BE2C (cell line): ENCODE measurements at regions not wholly inside any gene's neighbourhood (a gene's known extent, or its start where the extent isn't known, plus 50 kb on each side); places are given as distances from the start of the nearest gene placed in this dataset.

Source experiments
- DNase-seq: peaks from one replicate; pipeline ENCODE4 v3.0.0-alpha.2; 2020
- H3K27me3 ChIP-seq: fragments of 250-450 bp; sonication (Bioruptor Pico); 2 replicates; pipeline ENCODE4 v1.5.1; 2020; ENCODE audit warnings: mild to moderate bottlenecking
- H3K36me3 ChIP-seq: fragments of 250-450 bp; sonication (Bioruptor Pico); 2 replicates; pipeline ENCODE4 v1.5.1; 2020; ENCODE audit warnings: mild to moderate bottlenecking
- H3K4me1 ChIP-seq: fragments of 250-450 bp; sonication (Bioruptor Pico); 2 replicates; pipeline ENCODE4 v1.5.1; 2020
- H3K4me3 ChIP-seq: 2 replicates; pipeline ENCODE4 v1.5.1; 2011; ENCODE audit warnings: low read depth, low read length
- H3K9me3 ChIP-seq: fragments of 250-450 bp; sonication (Bioruptor Pico); 2 replicates; pipeline ENCODE4 v1.5.1; 2020
- TF ChIP-seq, protein P1 (sequence below): IDR thresholded peaks from 2 replicates; pipeline ENCODE4 v1.5.1; 2012; ENCODE audit warnings: mild to moderate bottlenecking, low read depth, low read length

DNA sequence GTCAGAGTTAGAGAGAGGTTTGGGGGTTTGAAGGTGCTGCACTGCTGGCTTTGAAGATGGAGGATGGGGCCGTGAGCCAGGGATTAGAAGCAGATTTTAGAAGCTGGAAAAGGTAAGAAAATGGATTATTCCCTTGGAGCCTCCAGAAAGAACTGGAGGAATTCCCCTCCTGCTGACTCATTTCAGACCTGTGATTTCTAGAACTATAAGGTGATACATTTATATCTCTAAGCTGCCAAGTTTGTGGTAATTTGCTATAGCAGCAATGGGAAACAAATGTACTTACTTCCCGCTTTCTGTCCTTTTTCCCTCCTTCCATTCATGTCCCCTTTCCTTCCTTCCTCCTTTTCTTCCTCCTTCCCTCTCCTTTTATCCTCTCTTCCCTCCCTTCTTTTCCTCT lies 78.5 kb upstream of the PCDH8 start:
- H3K4me1 ChIP-seq = no peaks in the 10 kb centered on the region

GRCh38 chr13:52925775-52926285 lies 77.4 kb upstream of the PCDH8 start:
- no peaks in the 10 kb centered on the region for H3K9me3 ChIP-seq
- TF ChIP-seq, protein P1, sequence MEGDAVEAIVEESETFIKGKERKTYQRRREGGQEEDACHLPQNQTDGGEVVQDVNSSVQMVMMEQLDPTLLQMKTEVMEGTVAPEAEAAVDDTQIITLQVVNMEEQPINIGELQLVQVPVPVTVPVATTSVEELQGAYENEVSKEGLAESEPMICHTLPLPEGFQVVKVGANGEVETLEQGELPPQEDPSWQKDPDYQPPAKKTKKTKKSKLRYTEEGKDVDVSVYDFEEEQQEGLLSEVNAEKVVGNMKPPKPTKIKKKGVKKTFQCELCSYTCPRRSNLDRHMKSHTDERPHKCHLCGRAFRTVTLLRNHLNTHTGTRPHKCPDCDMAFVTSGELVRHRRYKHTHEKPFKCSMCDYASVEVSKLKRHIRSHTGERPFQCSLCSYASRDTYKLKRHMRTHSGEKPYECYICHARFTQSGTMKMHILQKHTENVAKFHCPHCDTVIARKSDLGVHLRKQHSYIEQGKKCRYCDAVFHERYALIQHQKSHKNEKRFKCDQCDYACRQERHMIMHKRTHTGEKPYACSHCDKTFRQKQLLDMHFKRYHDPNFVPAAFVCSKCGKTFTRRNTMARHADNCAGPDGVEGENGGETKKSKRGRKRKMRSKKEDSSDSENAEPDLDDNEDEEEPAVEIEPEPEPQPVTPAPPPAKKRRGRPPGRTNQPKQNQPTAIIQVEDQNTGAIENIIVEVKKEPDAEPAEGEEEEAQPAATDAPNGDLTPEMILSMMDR = no peak
- no peak for DNase-seq
- H3K36me3 ChIP-seq = no peaks in the 10 kb centered on the region
- H3K4me3 ChIP-seq = no peak overlapping the region
- H3K27me3 ChIP-seq = no peaks in the 10 kb centered on the region
- no peaks in the 10 kb centered on the region for H3K4me1 ChIP-seq

More for the DNA sequence above, 78.5 kb upstream of the PCDH8 start:
- H3K4me3 ChIP-seq = no peak overlapping the region
- H3K27me3 ChIP-seq = no peaks in the 10 kb centered on the region
- no peaks in the 10 kb centered on the region for H3K9me3 ChIP-seq
- TF ChIP-seq, protein P1 = no peak
- no peaks in the 10 kb centered on the region for H3K36me3 ChIP-seq
- DNase-seq = no peak

DNA sequence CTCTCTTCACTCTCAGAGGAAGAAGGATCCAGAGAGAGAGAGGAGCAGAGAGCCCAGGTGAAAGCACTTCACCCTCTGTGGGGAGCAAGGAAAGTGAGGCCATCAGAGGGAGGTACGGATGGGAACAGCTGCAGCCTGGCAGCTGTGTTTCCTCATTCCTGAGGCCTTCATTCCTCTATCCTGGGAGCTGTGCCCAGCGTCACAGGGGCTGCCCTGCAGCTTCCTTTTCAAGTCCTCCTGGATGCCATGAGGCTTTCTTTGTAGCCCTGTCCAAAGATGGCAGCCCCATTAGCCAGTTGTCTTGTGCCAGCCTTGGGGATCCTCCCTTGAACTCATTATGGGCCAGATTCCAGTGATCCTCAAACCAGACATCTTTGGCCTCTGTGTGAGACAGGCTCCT lies 76.8 kb upstream of the PCDH8 start:
- TF ChIP-seq, protein P1 = no peak
- no peak for DNase-seq
- no peaks in the 10 kb centered on the region for H3K4me1 ChIP-seq
- no peaks in the 10 kb centered on the region for H3K9me3 ChIP-seq
- no peaks in the 10 kb centered on the region for H3K27me3 ChIP-seq
- no peaks in the 10 kb centered on the region for H3K36me3 ChIP-seq
- no peak overlapping the region for H3K4me3 ChIP-seq

- no peak overlapping the region for H3K4me3 ChIP-seq
- H3K4me1 ChIP-seq = no peaks in the 10 kb centered on the region
- TF ChIP-seq, protein P1 = no peak
- no peak for DNase-seq
- H3K27me3 ChIP-seq = no peaks in the 10 kb centered on the region
- H3K36me3 ChIP-seq = no peaks in the 10 kb centered on the region
- H3K9me3 ChIP-seq = no peaks in the 10 kb centered on the region
These were observed 76.1 kb upstream of the PCDH8 start for GRCh38 chr13:52924289-52925148.

GRCh38 chr13:52922961-52923360 lies 74.5 kb upstream of the PCDH8 start:
- no peaks in the 10 kb centered on the region for H3K36me3 ChIP-seq
- H3K27me3 ChIP-seq = no peaks in the 10 kb centered on the region
- no peak for DNase-seq
- H3K4me1 ChIP-seq = no peaks in the 10 kb centered on the region
- TF ChIP-seq, protein P1 = no peak
- H3K9me3 ChIP-seq = no peaks in the 10 kb centered on the region
- H3K4me3 ChIP-seq = no peak overlapping the region

- no peaks in the 10 kb centered on the region for H3K9me3 ChIP-seq
- H3K27me3 ChIP-seq = no peaks in the 10 kb centered on the region
- no peaks in the 10 kb centered on the region for H3K4me1 ChIP-seq
- H3K4me3 ChIP-seq = no peak overlapping the region
- no peak for DNase-seq
- H3K36me3 ChIP-seq = no peaks in the 10 kb centered on the region
- TF ChIP-seq, protein P1 = no peak
These were observed 72.8 kb upstream of the PCDH8 start for GRCh38 chr13:52921194-52921593.
